Panc1 (cell line): ENCODE measurements at regions not wholly inside any gene's neighbourhood (a gene's known extent, or its start where the extent isn't known, plus 50 kb on each side); places are given as distances from the start of the nearest gene placed in this dataset.

ENCODE experiments used
- ATAC-seq: fragments of 200-7000 bp; cut with Tn5 transposase; 2 replicates; pipeline ENCODE4 v1.9.1; 2020; ENCODE audit warnings: mild to moderate bottlenecking, moderate library complexity
- BruUV-seq: library from RNA; stranded (reverse); fragments of 400-500 nt; replicated peaks from 2 replicates; lab custom pipeline; 2021; lab: Mats Ljungman, UMichigan
- CTCF ChIA-PET: fragments of 300-600 bp; sonication (Branson Sonifier 250); formaldehyde crosslinking; loops from one replicate; lab custom pipeline; 2022; ENCODE audit warnings: antibody characterized with exemption; lab: Charles Lee
- POLR2A ChIA-PET: fragments of 300-600 bp; sonication (Branson Sonifier 250); formaldehyde crosslinking; loops from one replicate; lab custom pipeline; 2022; ENCODE audit warnings: antibody characterized with exemption; lab: Charles Lee
- DNase-seq: peaks from one replicate; pipeline ENCODE4 v3.0.0-alpha.2; 2010; ENCODE audit warnings: low read depth, low spot score
- H3K27ac ChIP-seq: 2 replicates; pipeline ENCODE4 v1.5.1; 2011; ENCODE audit warnings: mild to moderate bottlenecking, low read length, inconsistent platforms
- H3K27me3 ChIP-seq: fragments of 200-500 bp; sonication (Bioruptor generic); 2 replicates; pipeline ENCODE4 v1.6.0; 2014; ENCODE audit warnings: low read length, inconsistent platforms; ENCODE audit not compliant: control insufficient read depth, insufficient read depth
- H3K36me3 ChIP-seq: fragments of 200-500 bp; sonication (Bioruptor generic); 2 replicates; pipeline ENCODE4 v1.5.1; 2014; ENCODE audit warnings: inconsistent platforms, mild to moderate bottlenecking, low read length, moderate library complexity; ENCODE audit not compliant: control insufficient read depth, insufficient read depth
- H3K4me1 ChIP-seq: 2 replicates; pipeline ENCODE4 v1.5.1; 2011; ENCODE audit warnings: inconsistent platforms, mild to moderate bottlenecking, low read length, moderate library complexity; ENCODE audit not compliant: control insufficient read depth, insufficient read depth
- H3K4me3 ChIP-seq, 2 experiments: 2 replicates each; pipeline ENCODE4 v1.5.1; 2011 to 2012; ENCODE audit warnings: low read depth in 2 of 2, low read length in 2 of 2, mild to moderate bottlenecking in 2 of 2, inconsistent platforms in 1 of 2, moderate library complexity in 1 of 2
- H3K9me3 ChIP-seq: fragments of 200-500 bp; sonication (Bioruptor generic); 2 replicates; pipeline ENCODE4 v1.5.1; 2014; ENCODE audit warnings: low read depth, mild to moderate bottlenecking, inconsistent platforms, low read length, moderate library complexity; ENCODE audit not compliant: control insufficient read depth, insufficient read depth
- CTCF ChIP-seq: fragments of 450-650 bp; IDR thresholded peaks from 2 replicates; pipeline ENCODE4 v1.5.1; 2017; ENCODE audit warnings: mild to moderate bottlenecking
- POLR2AphosphoS5 ChIP-seq: IDR thresholded peaks from 2 replicates; pipeline ENCODE4 v1.6.1; 2012; ENCODE audit warnings: mild to moderate bottlenecking, low read depth, low read length, moderate library complexity
- REST ChIP-seq, 2 experiments: IDR thresholded peaks; 2 replicates each; pipeline ENCODE4 v1.6.1; 2011 to 2012; ENCODE audit warnings: low read depth in 2 of 2, control low read depth in 1 of 2, low read length in 1 of 2, mild to moderate bottlenecking in 1 of 2, moderate library complexity in 1 of 2; ENCODE audit not compliant: insufficient read depth in 1 of 2
- SIN3A ChIP-seq: IDR thresholded peaks from 2 replicates; pipeline ENCODE4 v1.6.1; 2012; ENCODE audit warnings: low read depth, mild to moderate bottlenecking, low read length, moderate library complexity, borderline replicate concordance; ENCODE audit not compliant: insufficient read depth
- TCF7L2 ChIP-seq: IDR thresholded peaks from 2 replicates; pipeline ENCODE4 v1.6.1; 2011; ENCODE audit warnings: mild to moderate bottlenecking, low read depth, low read length, inconsistent platforms
- in situ Hi-C: cut with HindIII; loops from 2 replicates; pipeline ENCODE4 v1.10.0; 2016; ENCODE audit warnings: low sequenced_read_pairs, low pct_unique_long_range_greater_than_20kb
- intact Hi-C: fragments of 100-400 bp; cut with micrococcal nuclease; formaldehyde crosslinking; loops from one replicate; pipeline ENCODE4 v1.10.0; 2022; ENCODE audit not compliant: unreplicated experiment

- POLR2A ChIA-PET, result no interaction called here
- H3K9me3 ChIP-seq, result peaks cover 2% of the 10 kb centered on the region; the same call in 1 of the 2 replicates
- CTCF ChIA-PET, result no interaction called here
- intact Hi-C loops, result no loop called here
- H3K36me3 ChIP-seq, result no peaks in the 10 kb centered on the region
- no peak overlapping the region for H3K4me3 ChIP-seq
- ATAC-seq (no peak), DNase-seq (no peak)
- in situ Hi-C loops, result no loop called here
- no peaks in the 10 kb centered on the region for H3K4me1 ChIP-seq
- TF ChIP-seq REST (IDR thresholded peaks at IDR 0.05; ENCODE audit: insufficient read depth in 1 of 2, low read depth in 2 of 2, low read length in 1 of 2) (no peak), POLR2AphosphoS5 (no peak), CTCF (no peak), SIN3A (no peak), TCF7L2 (no peak)
- BruUV-seq, result no TSS peak
- H3K27me3 ChIP-seq, result no peaks in the 10 kb centered on the region
- H3K27ac ChIP-seq, result no peak overlapping the region
These were observed 122.0 kb downstream of the C16orf95 start for GRCh38 chr16:87195161-87195560.

GRCh38 chr16:87196231-87196630 lies 121.0 kb downstream of the C16orf95 start:
- H3K4me3 ChIP-seq, result no peak overlapping the region
- no TSS peak for BruUV-seq
- CTCF ChIA-PET, result no interaction called here
- H3K4me1 ChIP-seq, result no peaks in the 10 kb centered on the region
- H3K9me3 ChIP-seq, result no peaks in the 10 kb centered on the region
- no peaks in the 10 kb centered on the region for H3K36me3 ChIP-seq
- no peak overlapping the region for H3K27ac ChIP-seq
- POLR2A ChIA-PET, result no interaction called here
- in situ Hi-C loops (no loop called here), intact Hi-C loops (no loop called here)
- DNase-seq (no peak), ATAC-seq (no peak)
- H3K27me3 ChIP-seq, result no peaks in the 10 kb centered on the region
- no peak for TF ChIP-seq CTCF
- no peak for TF ChIP-seq SIN3A
- no peak for TF ChIP-seq TCF7L2
- no peak for TF ChIP-seq POLR2AphosphoS5
- TF ChIP-seq REST (IDR thresholded peaks at IDR 0.05; ENCODE audit: insufficient read depth in 1 of 2, low read depth in 2 of 2, low read length in 1 of 2), result no peak
